Omental fat pad (tissue), 3 donors: ENCODE measurements at regions not wholly inside any gene's neighbourhood (a gene's known extent, or its start where the extent isn't known, plus 50 kb on each side); places are given as distances from the start of the nearest gene placed in this dataset.

ENCODE experiments used
- ATAC-seq: fragments of 150-250 bp; one replicate; pipeline ENCODE4 v1.9.1; 2016; ENCODE audit warnings: mild to moderate bottlenecking, moderate library complexity; ENCODE audit not compliant: low FRiP score
- DNase-seq: peaks from one replicate; pipeline ENCODE4 v3.0.0-alpha.2; 2019; ENCODE audit warnings: low spot score
- TF ChIP-seq, protein P1 (sequence below), 3 donors: fragments of 450-650 bp; IDR thresholded peaks; one replicate each; pipeline ENCODE4 v1.5.1; 2016 to 2017; ENCODE audit warnings: antibody characterized with exemption in 3 of 3, mild to moderate bottlenecking in 3 of 3, moderate library complexity in 2 of 3

- DNase-seq (no peak), ATAC-seq (peak; percentile 84)
- TF ChIP-seq, protein P1, sequence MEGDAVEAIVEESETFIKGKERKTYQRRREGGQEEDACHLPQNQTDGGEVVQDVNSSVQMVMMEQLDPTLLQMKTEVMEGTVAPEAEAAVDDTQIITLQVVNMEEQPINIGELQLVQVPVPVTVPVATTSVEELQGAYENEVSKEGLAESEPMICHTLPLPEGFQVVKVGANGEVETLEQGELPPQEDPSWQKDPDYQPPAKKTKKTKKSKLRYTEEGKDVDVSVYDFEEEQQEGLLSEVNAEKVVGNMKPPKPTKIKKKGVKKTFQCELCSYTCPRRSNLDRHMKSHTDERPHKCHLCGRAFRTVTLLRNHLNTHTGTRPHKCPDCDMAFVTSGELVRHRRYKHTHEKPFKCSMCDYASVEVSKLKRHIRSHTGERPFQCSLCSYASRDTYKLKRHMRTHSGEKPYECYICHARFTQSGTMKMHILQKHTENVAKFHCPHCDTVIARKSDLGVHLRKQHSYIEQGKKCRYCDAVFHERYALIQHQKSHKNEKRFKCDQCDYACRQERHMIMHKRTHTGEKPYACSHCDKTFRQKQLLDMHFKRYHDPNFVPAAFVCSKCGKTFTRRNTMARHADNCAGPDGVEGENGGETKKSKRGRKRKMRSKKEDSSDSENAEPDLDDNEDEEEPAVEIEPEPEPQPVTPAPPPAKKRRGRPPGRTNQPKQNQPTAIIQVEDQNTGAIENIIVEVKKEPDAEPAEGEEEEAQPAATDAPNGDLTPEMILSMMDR (IDR thresholded peaks at IDR 0.05): no peak
Measured at GRCh38 chr7:50962962-50963374, 180.3 kb upstream of the GRB10 start.

- ATAC-seq: no peak
- DNase-seq: no peak
Measured at GRCh38 chr7:50962281-50962883, 179.7 kb upstream of the GRB10 start.

DNA sequence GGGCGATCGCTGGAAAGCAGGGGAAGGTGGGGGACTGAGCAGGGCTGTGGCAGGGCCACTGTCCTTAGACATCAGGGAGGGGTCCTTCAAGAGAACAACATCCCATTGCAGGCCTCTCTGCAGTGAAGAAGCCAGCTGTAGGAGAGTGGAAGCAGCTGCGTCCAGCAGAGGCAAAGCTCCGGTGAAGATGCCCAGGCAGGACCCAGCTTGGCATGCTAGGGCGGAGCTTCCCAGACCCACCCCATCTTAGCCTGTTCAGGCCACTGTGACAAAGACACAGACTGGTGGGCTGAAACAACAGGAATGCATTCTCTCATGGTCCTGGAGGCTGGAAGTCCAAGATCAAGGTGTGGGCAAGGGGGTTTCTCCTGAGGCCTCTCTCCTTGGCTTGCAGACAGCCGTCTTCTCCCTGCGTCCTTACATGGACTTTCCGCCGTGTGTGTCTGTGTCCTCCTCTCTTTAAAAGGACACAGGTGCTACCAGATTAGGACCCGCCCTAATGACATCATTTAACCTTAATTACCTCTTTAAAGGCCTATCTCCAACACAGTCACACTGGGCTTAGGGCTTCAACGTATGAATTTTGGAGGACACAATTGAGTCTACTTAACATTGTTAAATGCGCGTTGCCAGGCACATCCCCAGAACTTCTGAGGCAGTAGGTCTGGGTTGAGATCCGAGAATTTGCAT, 178.1 kb upstream of the GRB10 start:
- TF ChIP-seq, protein P1 (IDR thresholded peaks at IDR 0.05): no peak
- ATAC-seq: no peak
- no peak for DNase-seq

More at GRCh38 chr7:50962281-50962883, 179.7 kb upstream of the GRB10 start:
- TF ChIP-seq, protein P1 (IDR thresholded peaks at IDR 0.05): no peak

- DNase-seq: no peak
Measured at GRCh38 chr7:50959991-50960390, 177.3 kb upstream of the GRB10 start.

GRCh38 chr7:50959560-50959959, 176.9 kb upstream of the GRB10 start:
- no peak for ATAC-seq
- TF ChIP-seq, protein P1 (IDR thresholded peaks at IDR 0.05): no peak
- DNase-seq: no peak

More at GRCh38 chr7:50959991-50960390, 177.3 kb upstream of the GRB10 start:
- TF ChIP-seq, protein P1 (IDR thresholded peaks at IDR 0.05): no peak
- ATAC-seq: no peak

DNA sequence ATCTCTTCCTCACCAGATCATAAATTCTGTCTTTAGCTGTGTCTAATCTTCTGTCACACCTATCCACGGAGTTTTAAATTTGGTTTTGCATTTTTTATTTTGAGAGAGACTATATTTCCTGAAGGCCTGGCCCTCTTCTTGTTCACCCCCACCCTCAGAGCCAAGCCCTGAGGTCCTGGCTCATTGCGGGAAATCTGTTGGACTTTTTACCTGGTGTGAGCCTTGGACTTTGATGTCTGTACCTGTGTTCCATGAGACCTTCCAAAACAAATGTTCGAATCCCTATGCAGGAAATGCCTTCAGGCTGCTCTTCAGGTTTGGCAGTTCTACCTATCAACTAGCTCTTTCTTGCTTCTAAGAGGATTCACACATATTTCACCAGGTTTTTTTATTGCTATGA, 175.2 kb upstream of the GRB10 start:
- no peak for DNase-seq
- no peak for ATAC-seq
- TF ChIP-seq, protein P1 (IDR thresholded peaks at IDR 0.05): no peak

- ATAC-seq: no peak
- TF ChIP-seq, protein P1 (IDR thresholded peaks at IDR 0.05): no peak
Measured at GRCh38 chr7:50957431-50957830, 174.7 kb upstream of the GRB10 start.

More at GRCh38 chr7:50957431-50957830, 174.7 kb upstream of the GRB10 start:
- no peak for DNase-seq
